ENCODE measurements at regions not wholly inside any gene's neighbourhood (a gene's known extent, or its start where the extent isn't known, plus 50 kb on each side); places are given as distances from the start of the nearest gene placed in this dataset.

DNA sequence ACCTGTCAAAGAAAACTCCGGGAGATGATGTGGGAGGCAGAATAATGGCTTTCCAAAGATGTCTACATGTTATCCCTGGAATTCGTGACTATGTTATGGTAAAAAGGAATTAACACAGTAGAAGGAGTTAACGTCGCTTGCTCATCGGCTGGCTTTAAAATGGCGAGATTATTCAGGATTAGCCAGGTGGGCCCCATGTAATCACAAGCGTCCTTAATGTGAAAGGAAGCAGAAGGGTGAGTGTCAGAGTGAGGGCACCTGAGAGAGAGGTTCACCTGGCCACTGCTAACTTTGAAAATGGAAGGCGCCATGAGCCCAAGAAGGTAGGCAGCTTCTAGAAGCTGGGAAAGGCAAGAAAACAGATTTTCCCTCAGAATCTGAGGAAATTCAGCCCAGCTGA lies 557.2 kb downstream of the EPHB1 start:
- Histone ChIP-seq H3K36me3 (ENCODE audit: control insufficient read depth, insufficient read depth, low read length) (no peaks in the 10 kb centered on the region), H3K27me3 (replicated peaks; ENCODE audit: control insufficient read depth, insufficient read depth, low read length) (no peaks in the 10 kb centered on the region), H3K9me3 (no peaks in the 10 kb centered on the region), H3K4me1 (no peaks in the 10 kb centered on the region), H3K4me3 (ENCODE audit: low read depth, low read length) (no peak overlapping the region)
- TF ChIP-seq, protein P1, sequence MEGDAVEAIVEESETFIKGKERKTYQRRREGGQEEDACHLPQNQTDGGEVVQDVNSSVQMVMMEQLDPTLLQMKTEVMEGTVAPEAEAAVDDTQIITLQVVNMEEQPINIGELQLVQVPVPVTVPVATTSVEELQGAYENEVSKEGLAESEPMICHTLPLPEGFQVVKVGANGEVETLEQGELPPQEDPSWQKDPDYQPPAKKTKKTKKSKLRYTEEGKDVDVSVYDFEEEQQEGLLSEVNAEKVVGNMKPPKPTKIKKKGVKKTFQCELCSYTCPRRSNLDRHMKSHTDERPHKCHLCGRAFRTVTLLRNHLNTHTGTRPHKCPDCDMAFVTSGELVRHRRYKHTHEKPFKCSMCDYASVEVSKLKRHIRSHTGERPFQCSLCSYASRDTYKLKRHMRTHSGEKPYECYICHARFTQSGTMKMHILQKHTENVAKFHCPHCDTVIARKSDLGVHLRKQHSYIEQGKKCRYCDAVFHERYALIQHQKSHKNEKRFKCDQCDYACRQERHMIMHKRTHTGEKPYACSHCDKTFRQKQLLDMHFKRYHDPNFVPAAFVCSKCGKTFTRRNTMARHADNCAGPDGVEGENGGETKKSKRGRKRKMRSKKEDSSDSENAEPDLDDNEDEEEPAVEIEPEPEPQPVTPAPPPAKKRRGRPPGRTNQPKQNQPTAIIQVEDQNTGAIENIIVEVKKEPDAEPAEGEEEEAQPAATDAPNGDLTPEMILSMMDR (IDR thresholded peaks at IDR 0.05; ENCODE audit: insufficient read depth in 1 of 2, low read depth in 1 of 2, low read length in 1 of 2, severe bottlenecking in 1 of 2, unreplicated experiment in 1 of 2) = no peak
- H3K4me1 Mint-ChIP-seq (ENCODE audit: low read depth, unreplicated experiment) = no peaks in the 10 kb centered on the region
- no peak for DNase-seq
- H3K36me3 Mint-ChIP-seq (ENCODE audit: insufficient read depth, unreplicated experiment) = no peaks in the 10 kb centered on the region
- intact Hi-C loops (cut with micrococcal nuclease; ENCODE audit: unreplicated experiment) = no loop called here
- peaks cover 11% of the 10 kb centered on the region for H3K27me3 Mint-ChIP-seq (ENCODE audit: insufficient read depth, unreplicated experiment)
- ChIA-PET POLR2A (no interaction called here), CTCF (no interaction called here)
- no peak overlapping the region for H3K27ac Mint-ChIP-seq (ENCODE audit: unreplicated experiment)
- H3K4me3 Mint-ChIP-seq (ENCODE audit: unreplicated experiment) = no peak overlapping the region
- no peaks in the 10 kb centered on the region for H3K9me3 Mint-ChIP-seq (ENCODE audit: unreplicated experiment)
- no TSS peak for BruUV-seq (replicated peaks)

DNA sequence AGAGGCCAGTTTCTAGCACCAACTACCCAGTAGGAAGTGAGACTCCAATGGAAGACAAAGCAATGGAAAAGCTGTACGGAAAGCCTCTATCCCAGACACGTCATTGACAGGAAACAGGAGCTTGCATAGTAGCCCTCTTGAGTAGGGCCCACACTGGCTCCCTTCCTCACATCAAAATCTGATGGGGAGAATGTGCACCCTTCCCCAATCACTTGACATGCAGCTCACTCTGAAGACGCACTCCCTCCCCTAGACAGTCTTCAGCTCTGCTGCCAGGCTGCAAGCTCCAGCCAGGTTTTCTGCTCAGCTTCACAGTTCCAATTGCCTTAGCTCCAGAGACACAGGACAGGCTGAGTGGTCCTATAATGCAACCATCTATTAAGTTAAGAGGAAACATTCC lies 567.8 kb downstream of the EPHB1 start:
- no peak overlapping the region for H3K27ac Mint-ChIP-seq (ENCODE audit: unreplicated experiment)
- H3K9me3 ChIP-seq = no peaks in the 10 kb centered on the region
- BruUV-seq (replicated peaks) = no TSS peak
- no peak overlapping the region for H3K4me3 ChIP-seq (ENCODE audit: low read depth, low read length)
- H3K36me3 ChIP-seq (ENCODE audit: control insufficient read depth, insufficient read depth, low read length) = no peaks in the 10 kb centered on the region
- TF ChIP-seq, protein P1 (IDR thresholded peaks at IDR 0.05; ENCODE audit: insufficient read depth in 1 of 2, low read depth in 1 of 2, low read length in 1 of 2, severe bottlenecking in 1 of 2, unreplicated experiment in 1 of 2) = no peak
- no peak overlapping the region for H3K4me3 Mint-ChIP-seq (ENCODE audit: unreplicated experiment)
- no peaks in the 10 kb centered on the region for H3K4me1 ChIP-seq
- intact Hi-C loops (cut with micrococcal nuclease; ENCODE audit: unreplicated experiment) = no loop called here
- CTCF ChIA-PET = no interaction called here
- no peaks in the 10 kb centered on the region for H3K4me1 Mint-ChIP-seq (ENCODE audit: low read depth, unreplicated experiment)
- no peaks in the 10 kb centered on the region for H3K36me3 Mint-ChIP-seq (ENCODE audit: insufficient read depth, unreplicated experiment)
- DNase-seq = no peak
- no peaks in the 10 kb centered on the region for H3K9me3 Mint-ChIP-seq (ENCODE audit: unreplicated experiment)
- POLR2A ChIA-PET = no interaction called here
- H3K27me3 ChIP-seq (replicated peaks; ENCODE audit: control insufficient read depth, insufficient read depth, low read length) = no peaks in the 10 kb centered on the region
- peaks cover 10% of the 10 kb centered on the region for H3K27me3 Mint-ChIP-seq (ENCODE audit: insufficient read depth, unreplicated experiment)

DNA sequence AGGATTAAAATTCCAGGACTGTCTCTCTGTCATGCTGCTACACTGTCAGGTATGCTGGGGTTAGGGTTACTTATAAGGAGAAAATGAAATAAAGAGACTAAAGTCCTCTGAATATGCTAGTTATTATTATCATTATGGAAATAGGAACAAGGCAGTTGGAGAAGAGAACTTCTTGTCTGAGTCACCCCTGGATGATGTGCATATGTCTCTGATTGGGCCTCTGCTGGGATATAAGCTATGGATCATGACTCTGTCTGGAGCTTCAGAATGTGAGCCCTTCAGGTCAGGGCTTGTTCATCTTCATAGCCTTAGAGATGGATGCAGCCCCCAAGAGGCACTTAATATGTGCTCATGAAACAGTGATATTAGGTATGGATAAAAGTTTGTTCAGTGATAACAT lies 569.6 kb downstream of the EPHB1 start:
- H3K27me3 Mint-ChIP-seq (ENCODE audit: insufficient read depth, unreplicated experiment) = peaks cover 15% of the 10 kb centered on the region
- intact Hi-C loops (cut with micrococcal nuclease; ENCODE audit: unreplicated experiment) = no loop called here
- Histone ChIP-seq H3K27me3 (replicated peaks; ENCODE audit: control insufficient read depth, insufficient read depth, low read length) (no peaks in the 10 kb centered on the region), H3K4me3 (ENCODE audit: low read depth, low read length) (no peak overlapping the region), H3K36me3 (ENCODE audit: control insufficient read depth, insufficient read depth, low read length) (no peaks in the 10 kb centered on the region), H3K4me1 (no peaks in the 10 kb centered on the region), H3K9me3 (no peaks in the 10 kb centered on the region)
- no peak overlapping the region for H3K27ac Mint-ChIP-seq (ENCODE audit: unreplicated experiment)
- H3K36me3 Mint-ChIP-seq (ENCODE audit: insufficient read depth, unreplicated experiment) = no peaks in the 10 kb centered on the region
- ChIA-PET POLR2A (no interaction called here), CTCF (no interaction called here)
- TF ChIP-seq, protein P1 (IDR thresholded peaks at IDR 0.05; ENCODE audit: insufficient read depth in 1 of 2, low read depth in 1 of 2, low read length in 1 of 2, severe bottlenecking in 1 of 2, unreplicated experiment in 1 of 2) = no peak
- no peaks in the 10 kb centered on the region for H3K9me3 Mint-ChIP-seq (ENCODE audit: unreplicated experiment)
- no peak overlapping the region for H3K4me3 Mint-ChIP-seq (ENCODE audit: unreplicated experiment)
- no peak for DNase-seq
- H3K4me1 Mint-ChIP-seq (ENCODE audit: low read depth, unreplicated experiment) = no peaks in the 10 kb centered on the region
- no TSS peak for BruUV-seq (replicated peaks)

Measured in Caco-2 (cell line).